Stomach (tissue), 8 donors: ENCODE measurements at regions not wholly inside any gene's neighbourhood (a gene's known extent, or its start where the extent isn't known, plus 50 kb on each side); places are given as distances from the start of the nearest gene placed in this dataset.

Experiments used
- DNase-seq, 2 donors: peaks; one replicate each; pipeline versions ENCODE4 v3.0.0 to v3.0.0-alpha.2; 2013 to 2019
- H3K27ac ChIP-seq, 5 donors: fragments of 200-600 bp in 4 of 5; sonication (generic) in 4 of 5; one replicate each; pipeline ENCODE4 v1.5.1; 2013 to 2019; ENCODE audit warnings: mild to moderate bottlenecking in 1 of 5, moderate library complexity in 1 of 5
- H3K27me3 ChIP-seq, 3 donors: fragments of 200-600 bp; sonication (generic); one replicate each; pipeline ENCODE4 v1.5.1; 2017 to 2019; ENCODE audit warnings: mixed run types in 1 of 3
- H3K36me3 ChIP-seq, 4 donors: fragments of 200-600 bp; sonication (generic); 1 replicate in 3 of 4; 2 replicates in 1 of 4; pipeline ENCODE4 v1.5.1; 2016 to 2019
- H3K4me1 ChIP-seq, 4 donors: fragments of 200-600 bp; sonication (generic); one replicate each; pipeline ENCODE4 v1.5.1; 2016 to 2019
- H3K4me3 ChIP-seq, 4 donors: fragments of 200-600 bp; sonication (generic) in 3 of 4; one replicate each; pipeline ENCODE4 v1.5.1; 2016 to 2019; ENCODE audit warnings: mild to moderate bottlenecking in 1 of 4
- H3K9me3 ChIP-seq, 4 donors: fragments of 200-600 bp; sonication (generic); one replicate each; pipeline ENCODE4 v1.5.1; 2016 to 2019
- EP300 ChIP-seq: sonication (generic); formaldehyde crosslinking; IDR thresholded peaks from one replicate; pipeline ENCODE4 v1.6.1; 2017; ENCODE audit warnings: antibody characterized with exemption
- POLR2A ChIP-seq, 4 donors: fragments of 450-650 bp; IDR thresholded peaks; one replicate each; pipeline ENCODE4 v1.6.1; 2016; ENCODE audit warnings: antibody characterized with exemption in 4 of 4, control low read depth in 2 of 4, mild to moderate bottlenecking in 1 of 4, moderate library complexity in 1 of 4
- POLR2AphosphoS5 ChIP-seq, 3 donors: sonication (generic); formaldehyde crosslinking; IDR thresholded peaks; one replicate each; pipeline ENCODE4 v1.6.1; 2016; ENCODE audit warnings: antibody characterized with exemption in 3 of 3
- WGBS, 5 donors: extraction: QIAGEN DNeasy Blood & Tissue Kit in 3 of 5; methylation state at CpG; one replicate each; pipeline versions ENCODE4 v1.1.5 to v1.1.7; 2013 to 2018; 5-methylcytosine and 5-hydroxymethylcytosine counted together
- intact Hi-C: fragments of 100-400 bp; cut with DNase I; formaldehyde crosslinking; loops from one replicate; pipeline ENCODE4 v1.15.1; 2023; ENCODE audit warnings: low total_unique reads
- TF ChIP-seq, protein P1 (sequence below), 7 experiments: fragments of 450-650 bp in 4 of 7; fragments of 200-600 bp in 3 of 7; sonication (generic) in 3 of 7; IDR thresholded peaks; one replicate each; pipeline ENCODE4 v1.5.1; 2016 to 2019; ENCODE audit warnings: antibody characterized with exemption in 7 of 7, control low read depth in 2 of 7, mild to moderate bottlenecking in 1 of 7
- donor health status: healthy with polysubstance abuse.
- donor health status: Bipolar disorder and iron deficiency.
- donor health status: healthy.

DNA sequence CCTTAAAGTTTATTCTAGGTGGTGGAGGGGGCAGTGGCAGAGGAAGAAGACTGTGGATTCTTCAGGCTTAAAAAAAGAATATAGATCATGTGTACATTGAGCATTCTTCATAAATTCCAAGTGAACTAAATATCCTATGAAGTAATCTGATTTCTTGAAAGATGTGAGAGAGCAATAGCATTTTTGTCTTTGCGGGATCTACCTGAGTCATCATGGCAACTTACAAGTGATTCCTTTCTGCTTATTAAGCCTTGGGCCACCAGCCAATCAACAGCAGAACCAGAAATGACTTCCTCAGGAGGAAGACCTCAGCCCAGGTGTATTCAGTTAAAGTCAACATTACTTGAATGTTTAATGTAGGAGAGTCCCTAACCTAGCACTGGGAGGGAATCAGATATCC is 756.9 kb downstream of the TFAP2A start:
- WGBS, 5 donors: 94 to 100% (median 97%) methylated on average over 1 of the region's 1 CpG
- intact Hi-C loops: no loop called here
- no peak for TF ChIP-seq EP300
- TF ChIP-seq POLR2AphosphoS5 (IDR thresholded peaks at IDR 0.05): no peak
- no peak overlapping the region for H3K4me3 ChIP-seq
- H3K4me1 ChIP-seq: no peaks in the 10 kb centered on the region
- peaks cover 0 to 1% (median 0%) of the 10 kb centered on the region in 4 donors for H3K9me3 ChIP-seq
- no peaks in the 10 kb centered on the region for H3K36me3 ChIP-seq
- no peak overlapping the region for H3K27ac ChIP-seq
- no peaks in the 10 kb centered on the region for H3K27me3 ChIP-seq
- DNase-seq: no peak

DNA sequence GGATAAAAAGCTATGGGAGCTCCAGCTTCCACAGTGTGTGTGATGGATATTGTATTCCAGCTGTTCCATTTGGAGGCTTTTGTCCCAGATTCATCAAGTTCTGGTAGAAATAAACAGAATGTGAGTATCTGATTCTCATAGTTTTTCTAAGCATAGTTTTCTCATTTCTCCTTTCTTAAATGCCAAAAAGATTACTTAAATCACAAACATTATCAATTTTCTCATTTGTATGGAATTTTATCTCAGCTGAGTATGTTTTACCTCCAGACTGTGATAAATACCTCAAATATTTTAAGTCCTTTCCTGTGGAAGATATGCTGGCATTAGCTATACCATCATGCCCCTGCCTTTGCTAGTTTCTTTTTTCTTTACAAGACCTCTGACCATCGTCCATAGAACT is 767.3 kb downstream of the TFAP2A start:
- WGBS, 5 donors: 22 to 36% (median 26%) methylated on average over 1 of the region's 1 CpG
- intact Hi-C loops: no loop called here
- peaks cover 0 to under 1% (median 0%) of the 10 kb centered on the region in 4 donors for H3K9me3 ChIP-seq

DNA sequence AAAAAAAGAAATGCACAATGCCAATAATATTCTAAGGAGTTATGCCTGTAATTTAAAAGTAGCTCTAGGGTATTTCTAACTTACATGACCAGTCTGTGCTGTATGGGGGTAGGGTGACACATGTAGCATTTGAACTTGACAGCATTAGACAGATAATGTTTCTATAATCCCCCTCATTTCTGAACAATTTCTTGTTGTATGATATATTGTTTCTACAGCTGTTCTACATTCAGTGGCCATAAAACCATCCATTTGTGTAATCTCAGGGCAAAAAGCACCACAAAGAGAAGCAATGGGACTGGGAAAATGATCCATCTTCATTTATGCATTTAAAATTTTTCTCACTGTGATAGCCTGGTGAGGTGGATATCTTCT is 767.8 kb downstream of the TFAP2A start:
- intact Hi-C loops: no loop called here
- Histone ChIP-seq H3K4me3 (no peak overlapping the region), H3K9me3 (no peaks in the 10 kb centered on the region), H3K27me3 (no peaks in the 10 kb centered on the region), H3K36me3 (no peaks in the 10 kb centered on the region), H3K27ac (no peak overlapping the region), H3K4me1 (no peaks in the 10 kb centered on the region)
- peak in 1 of 2 donors; percentile 14 for DNase-seq
- TF ChIP-seq POLR2A (IDR thresholded peaks at IDR 0.05): no peak
- no peak for TF ChIP-seq EP300
- TF ChIP-seq POLR2AphosphoS5 (IDR thresholded peaks at IDR 0.05): no peak
- TF ChIP-seq, protein P1, sequence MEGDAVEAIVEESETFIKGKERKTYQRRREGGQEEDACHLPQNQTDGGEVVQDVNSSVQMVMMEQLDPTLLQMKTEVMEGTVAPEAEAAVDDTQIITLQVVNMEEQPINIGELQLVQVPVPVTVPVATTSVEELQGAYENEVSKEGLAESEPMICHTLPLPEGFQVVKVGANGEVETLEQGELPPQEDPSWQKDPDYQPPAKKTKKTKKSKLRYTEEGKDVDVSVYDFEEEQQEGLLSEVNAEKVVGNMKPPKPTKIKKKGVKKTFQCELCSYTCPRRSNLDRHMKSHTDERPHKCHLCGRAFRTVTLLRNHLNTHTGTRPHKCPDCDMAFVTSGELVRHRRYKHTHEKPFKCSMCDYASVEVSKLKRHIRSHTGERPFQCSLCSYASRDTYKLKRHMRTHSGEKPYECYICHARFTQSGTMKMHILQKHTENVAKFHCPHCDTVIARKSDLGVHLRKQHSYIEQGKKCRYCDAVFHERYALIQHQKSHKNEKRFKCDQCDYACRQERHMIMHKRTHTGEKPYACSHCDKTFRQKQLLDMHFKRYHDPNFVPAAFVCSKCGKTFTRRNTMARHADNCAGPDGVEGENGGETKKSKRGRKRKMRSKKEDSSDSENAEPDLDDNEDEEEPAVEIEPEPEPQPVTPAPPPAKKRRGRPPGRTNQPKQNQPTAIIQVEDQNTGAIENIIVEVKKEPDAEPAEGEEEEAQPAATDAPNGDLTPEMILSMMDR (IDR thresholded peaks at IDR 0.05): no peak

More for the DNA sequence above, 767.3 kb downstream of the TFAP2A start:
- Histone ChIP-seq H3K36me3 (no peaks in the 10 kb centered on the region), H3K27ac (no peak overlapping the region), H3K4me1 (no peaks in the 10 kb centered on the region), H3K27me3 (no peaks in the 10 kb centered on the region), H3K4me3 (no peak overlapping the region)
- DNase-seq: peak in 1 of 2 donors; percentile 25
- TF ChIP-seq POLR2AphosphoS5 (IDR thresholded peaks at IDR 0.05) (no peak), EP300 (no peak), POLR2A (IDR thresholded peaks at IDR 0.05) (no peak)
- TF ChIP-seq, protein P1 (IDR thresholded peaks at IDR 0.05): no peak

GRCh38 chr6:9646342-9647070 is 768.4 kb downstream of the TFAP2A start:
- H3K4me1 ChIP-seq: no peaks in the 10 kb centered on the region
- DNase-seq: peak in 1 of 2 donors; percentile 6
- no peak for TF ChIP-seq POLR2A (IDR thresholded peaks at IDR 0.05)
- TF ChIP-seq, protein P1 (IDR thresholded peaks at IDR 0.05): no peak
- no peak for TF ChIP-seq POLR2AphosphoS5 (IDR thresholded peaks at IDR 0.05)
- TF ChIP-seq EP300: no peak
- no peak overlapping the region for H3K4me3 ChIP-seq
- no peaks in the 10 kb centered on the region for H3K27me3 ChIP-seq
- H3K9me3 ChIP-seq: no peaks in the 10 kb centered on the region
- intact Hi-C loops: no loop called here
- H3K36me3 ChIP-seq: no peaks in the 10 kb centered on the region
- 57 to 74% (median 64%) methylated on average over 4 of the region's 4 CpGs for WGBS, 5 donors
- H3K27ac ChIP-seq: no peak overlapping the region

GRCh38 chr6:9638861-9639260 is 776.0 kb downstream of the TFAP2A start:
- WGBS, 5 donors: 80 to 92% (median 89%) methylated on average over 3 of the region's 3 CpGs
- intact Hi-C loops: no loop called here

More at GRCh38 chr6:9638861-9639260, 776.0 kb downstream of the TFAP2A start:
- Histone ChIP-seq H3K27ac (no peak overlapping the region), H3K27me3 (no peaks in the 10 kb centered on the region), H3K4me1 (no peaks in the 10 kb centered on the region), H3K36me3 (no peaks in the 10 kb centered on the region), H3K4me3 (no peak overlapping the region), H3K9me3 (no peaks in the 10 kb centered on the region)
- no peak for DNase-seq
- TF ChIP-seq POLR2A (IDR thresholded peaks at IDR 0.05): no peak
- TF ChIP-seq, protein P1 (IDR thresholded peaks at IDR 0.05): no peak
